ENCODE measurements at regions not wholly inside any gene's neighbourhood (a gene's known extent, or its start where the extent isn't known, plus 50 kb on each side); places are given as distances from the start of the nearest gene placed in this dataset.

DNA sequence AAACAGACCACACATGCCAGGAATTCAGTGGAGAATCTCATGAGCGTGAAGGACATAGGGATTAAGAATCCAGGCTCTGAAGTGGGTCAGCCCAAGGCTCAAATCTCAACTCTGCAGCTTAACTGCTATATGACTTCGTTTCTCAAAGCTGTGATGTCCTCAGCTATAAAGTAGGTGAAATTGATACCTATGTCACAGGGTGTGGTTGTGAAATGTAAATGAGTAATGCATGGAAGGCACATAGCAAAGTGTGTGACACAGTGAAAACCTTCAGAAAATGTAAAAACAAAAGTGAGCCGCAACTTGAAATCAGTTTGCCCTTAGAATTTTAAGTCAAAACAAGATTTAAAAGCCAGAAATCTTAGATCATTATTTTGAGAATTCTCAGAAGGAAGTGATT is 145.7 kb upstream of the PRMT6 start:
- TF ChIP-seq, protein P1, sequence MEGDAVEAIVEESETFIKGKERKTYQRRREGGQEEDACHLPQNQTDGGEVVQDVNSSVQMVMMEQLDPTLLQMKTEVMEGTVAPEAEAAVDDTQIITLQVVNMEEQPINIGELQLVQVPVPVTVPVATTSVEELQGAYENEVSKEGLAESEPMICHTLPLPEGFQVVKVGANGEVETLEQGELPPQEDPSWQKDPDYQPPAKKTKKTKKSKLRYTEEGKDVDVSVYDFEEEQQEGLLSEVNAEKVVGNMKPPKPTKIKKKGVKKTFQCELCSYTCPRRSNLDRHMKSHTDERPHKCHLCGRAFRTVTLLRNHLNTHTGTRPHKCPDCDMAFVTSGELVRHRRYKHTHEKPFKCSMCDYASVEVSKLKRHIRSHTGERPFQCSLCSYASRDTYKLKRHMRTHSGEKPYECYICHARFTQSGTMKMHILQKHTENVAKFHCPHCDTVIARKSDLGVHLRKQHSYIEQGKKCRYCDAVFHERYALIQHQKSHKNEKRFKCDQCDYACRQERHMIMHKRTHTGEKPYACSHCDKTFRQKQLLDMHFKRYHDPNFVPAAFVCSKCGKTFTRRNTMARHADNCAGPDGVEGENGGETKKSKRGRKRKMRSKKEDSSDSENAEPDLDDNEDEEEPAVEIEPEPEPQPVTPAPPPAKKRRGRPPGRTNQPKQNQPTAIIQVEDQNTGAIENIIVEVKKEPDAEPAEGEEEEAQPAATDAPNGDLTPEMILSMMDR (IDR thresholded peaks at IDR 0.05; ENCODE audit: extremely low read depth in 1 of 2, insufficient read depth in 1 of 2, low read depth in 1 of 2, low read length in 2 of 2) = no peak
- TF ChIP-seq POLR2A (IDR thresholded peaks at IDR 0.05; ENCODE audit: low read depth, low read length) (no peak), MYC (IDR thresholded peaks at IDR 0.05; ENCODE audit: low read depth, low read length) (no peak), JUN (IDR thresholded peaks at IDR 0.05; ENCODE audit: borderline replicate concordance, insufficient read depth, insufficient read length, low read depth) (no peak), EZH2 (IDR thresholded peaks at IDR 0.05; ENCODE audit: borderline replicate concordance, low read depth, low read length, severe bottlenecking) (no peak), GATA2 (IDR thresholded peaks at IDR 0.05; ENCODE audit: insufficient read depth, insufficient read length, low read depth, low read length) (no peak), POLR2AphosphoS5 (IDR thresholded peaks at IDR 0.05; ENCODE audit: insufficient read depth, low read depth, low read length) (no peak), FOS (IDR thresholded peaks at IDR 0.05; ENCODE audit: borderline replicate concordance, insufficient read depth, low read length) (no peak)
- TF ChIP-seq, protein P2, sequence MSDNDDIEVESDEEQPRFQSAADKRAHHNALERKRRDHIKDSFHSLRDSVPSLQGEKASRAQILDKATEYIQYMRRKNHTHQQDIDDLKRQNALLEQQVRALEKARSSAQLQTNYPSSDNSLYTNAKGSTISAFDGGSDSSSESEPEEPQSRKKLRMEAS (IDR thresholded peaks at IDR 0.05; ENCODE audit: insufficient read depth, insufficient read length) = no peak
- Histone ChIP-seq H3K27ac (ENCODE audit: insufficient read depth, low read depth, low read length) (no peak overlapping the region), H3K4me2 (ENCODE audit: insufficient read depth, low read length) (no peak overlapping the region), H3K79me2 (ENCODE audit: control insufficient read depth, insufficient read depth, low read length) (no peaks in the 10 kb centered on the region), H3K9me3 (replicated peaks; ENCODE audit: control insufficient read depth, insufficient read depth, low read length) (peaks cover 2% of the 10 kb centered on the region), H2AFZ (ENCODE audit: low read depth, low read length) (no peak overlapping the region), H3K9ac (replicated peaks; ENCODE audit: extremely low read depth, insufficient read depth, low read length) (no peak overlapping the region), H3K4me1 (ENCODE audit: control insufficient read depth, extremely low read depth, insufficient read depth, low read length) (no peaks in the 10 kb centered on the region), H3K27me3 (ENCODE audit: control insufficient read depth in 2 of 2, insufficient read depth in 2 of 2, low read length in 2 of 2) (no peaks in the 10 kb centered on the region), H3K4me3 (replicated peaks in 1 of 3; ENCODE audit: insufficient read depth in 1 of 3, low read depth in 1 of 3, low read length in 3 of 3) (no peak overlapping the region), H3K9me1 (replicated peaks; ENCODE audit: control insufficient read depth, extremely low read depth, insufficient read depth, low read length) (no peaks in the 10 kb centered on the region), H4K20me1 (replicated peaks; ENCODE audit: control insufficient read depth, extremely low read depth, insufficient read depth, low read length) (no peaks in the 10 kb centered on the region), H3K36me3 (ENCODE audit: control insufficient read depth in 2 of 2, extremely low read depth in 1 of 2, insufficient read depth in 2 of 2, low read length in 2 of 2) (no peaks in the 10 kb centered on the region)
- no TSS peak for BruUV-seq (replicated peaks)
- dilution Hi-C loops (cut with MboI; ENCODE audit: extremely low pct_ligation_motif_present, low sequenced_read_pairs) = no loop called here
- FAIRE-seq (no peak), DNase-seq (ENCODE audit: low read depth, low spot score) (no peak)
- POLR2A ChIA-PET = no interaction called here
- CTCF ChIA-PET = no interaction called here
- intact Hi-C loops (cut with micrococcal nuclease) = no loop called here

All from endothelial cell of umbilical vein (primary cell).